GM23248 (cell line): ENCODE measurements at regions not wholly inside any gene's neighbourhood (a gene's known extent, or its start where the extent isn't known, plus 50 kb on each side); places are given as distances from the start of the nearest gene placed in this dataset.

Source experiments
- EZH2 ChIP-seq: fragments of 200-600 bp; sonication (generic); IDR thresholded peaks from 2 replicates; pipeline ENCODE4 v1.6.1; 2018; ENCODE audit warnings: antibody characterized with exemption, mild to moderate bottlenecking; ENCODE audit not compliant: insufficient read depth, poor library complexity, severe bottlenecking
- EZH2phosphoT487 ChIP-seq: fragments of 200-600 bp; sonication (generic); IDR thresholded peaks from 2 replicates; pipeline ENCODE4 v1.6.1; 2018; ENCODE audit warnings: antibody characterized with exemption, moderate library complexity, mild to moderate bottlenecking, low read depth; ENCODE audit not compliant: insufficient read depth

GRCh38 chr1:29964718-29965533 is 728.6 kb downstream of the PTPRU start:
- no peak for TF ChIP-seq EZH2phosphoT487
- no peak for TF ChIP-seq EZH2
